Stimulated activated CD4-positive, alpha-beta T cell treated with anti-CD3 and anti-CD28 coated beads, Interleukin-2, amount 100 ng/mL, for 24 hours (primary cell): ENCODE measurements at regions not wholly inside any gene's neighbourhood (a gene's known extent, or its start where the extent isn't known, plus 50 kb on each side); places are given as distances from the start of the nearest gene placed in this dataset.

ENCODE experiments used
- DNase-seq, 2 donors: peaks; one replicate each; pipeline ENCODE4 v3.0.0-alpha.2; 2020

GRCh38 chr1:59034925-59035324, 251.1 kb upstream of the JUN start:
- no peak for DNase-seq

DNA sequence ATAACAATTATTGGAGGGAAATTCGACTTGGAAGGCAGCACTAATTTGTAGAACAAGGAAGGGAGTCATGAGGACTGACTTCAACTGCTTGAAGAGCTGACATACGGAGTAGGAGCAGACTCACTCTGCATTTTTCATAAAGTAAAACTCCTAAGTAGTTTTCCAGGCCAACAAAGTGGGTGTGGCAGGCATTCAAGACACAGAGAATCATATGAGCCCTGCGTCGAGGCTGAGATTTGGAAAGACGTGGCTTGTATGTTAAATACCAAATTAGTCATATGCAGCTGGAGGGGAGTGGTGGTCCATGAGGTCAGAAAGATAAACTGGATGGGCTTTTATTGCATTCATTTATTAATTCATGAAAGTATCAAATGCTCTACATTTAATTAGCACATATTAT, 255.7 kb upstream of the JUN start:
- DNase-seq: no peak

- no peak for DNase-seq
Observed at GRCh38 chr1:59040486-59040885, 256.4 kb upstream of the FGGY start.

- no peak for DNase-seq
Observed at GRCh38 chr1:59041646-59042277, 255.1 kb upstream of the FGGY start.

GRCh38 chr1:59043796-59044195, 253.1 kb upstream of the FGGY start:
- no peak for DNase-seq

GRCh38 chr1:59044535-59045121, 252.3 kb upstream of the FGGY start:
- no peak for DNase-seq

DNA sequence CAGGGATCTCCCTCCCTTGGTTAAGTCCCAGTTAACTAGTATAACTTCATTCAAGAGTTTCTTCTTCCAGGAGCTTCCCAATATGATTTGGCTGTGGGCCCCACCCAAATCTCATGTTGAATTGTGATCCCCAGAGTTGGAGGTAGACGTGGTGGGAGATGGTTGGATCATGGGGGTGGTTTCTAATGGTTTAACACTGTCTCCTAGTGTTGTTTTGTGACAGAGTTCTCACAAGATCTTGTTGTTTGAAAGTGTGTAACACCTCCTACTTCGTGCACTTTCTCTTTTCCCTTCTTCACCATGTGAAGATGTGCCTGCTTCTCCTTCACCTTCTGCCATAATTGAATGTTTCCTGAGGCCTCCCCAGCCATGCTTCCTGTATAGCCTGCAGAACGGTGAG, 251.8 kb upstream of the FGGY start:
- no peak for DNase-seq

DNA sequence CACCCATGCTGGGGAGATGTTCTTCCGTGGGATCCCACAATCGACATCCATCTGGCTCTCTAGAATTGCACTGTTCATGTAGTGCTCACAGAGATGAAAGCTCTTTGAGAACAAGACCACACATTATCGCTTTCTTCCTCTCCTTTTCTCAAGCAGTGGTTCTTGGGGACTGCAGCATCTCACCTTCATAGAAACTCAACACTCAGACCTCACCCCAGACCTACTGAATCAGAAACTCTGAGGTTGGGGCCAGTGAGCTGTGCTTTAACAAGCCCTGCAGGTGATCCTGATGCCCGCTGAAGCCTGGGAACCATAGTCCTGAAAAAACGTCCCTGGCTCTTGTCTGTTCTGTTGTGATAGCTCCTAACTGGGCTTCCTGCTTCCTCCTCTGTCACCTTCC, 251.3 kb upstream of the FGGY start:
- no peak for DNase-seq

- no peak for DNase-seq
Observed at GRCh38 chr1:59046134-59046533, 250.8 kb upstream of the FGGY start.

GRCh38 chr1:59046730-59047157, 250.2 kb upstream of the FGGY start:
- DNase-seq: peak; percentile 22 to 28

- no peak for DNase-seq
Observed at GRCh38 chr1:59051007-59051406, 245.9 kb upstream of the FGGY start.

DNA sequence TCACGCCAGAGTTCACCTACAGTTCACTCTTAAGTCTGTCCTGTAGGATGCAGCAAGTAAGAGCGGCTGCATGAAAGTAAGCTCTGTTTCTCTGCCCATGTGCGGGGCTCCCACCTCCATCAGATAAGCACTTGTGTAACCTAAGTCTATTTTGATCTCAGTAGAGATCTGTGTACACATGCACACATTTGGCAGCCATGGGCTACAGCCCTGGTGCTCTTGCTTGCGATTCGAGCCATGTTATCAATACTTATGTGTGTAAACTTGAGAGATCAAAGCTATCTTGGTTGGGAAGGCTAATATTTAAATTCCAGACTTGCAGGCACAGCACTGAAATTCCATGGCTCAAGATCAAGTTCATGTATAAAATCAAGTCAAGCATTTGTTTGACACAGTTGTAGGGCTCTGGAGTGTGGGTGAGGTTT, 244.7 kb upstream of the FGGY start:
- no peak for DNase-seq

DNA sequence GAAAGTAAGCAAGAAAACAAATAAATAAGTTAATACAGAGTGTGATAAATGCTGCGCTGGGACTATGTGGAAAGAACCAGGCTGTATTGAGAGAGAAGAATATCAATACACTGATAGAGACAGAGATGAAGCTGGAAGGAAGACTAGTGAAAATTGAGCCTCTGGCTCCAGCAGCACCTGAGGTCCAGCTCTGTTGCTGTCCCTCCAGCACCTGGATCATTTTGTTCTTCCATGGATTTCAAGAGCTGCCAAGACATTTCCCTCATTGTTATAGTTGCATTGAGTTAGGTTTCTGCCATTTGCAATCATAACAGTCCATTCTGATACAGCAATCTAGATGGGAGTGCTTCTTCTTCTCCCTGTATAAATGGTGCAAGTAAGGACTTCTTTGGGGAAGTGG, 242.7 kb upstream of the FGGY start:
- DNase-seq: no peak

DNA sequence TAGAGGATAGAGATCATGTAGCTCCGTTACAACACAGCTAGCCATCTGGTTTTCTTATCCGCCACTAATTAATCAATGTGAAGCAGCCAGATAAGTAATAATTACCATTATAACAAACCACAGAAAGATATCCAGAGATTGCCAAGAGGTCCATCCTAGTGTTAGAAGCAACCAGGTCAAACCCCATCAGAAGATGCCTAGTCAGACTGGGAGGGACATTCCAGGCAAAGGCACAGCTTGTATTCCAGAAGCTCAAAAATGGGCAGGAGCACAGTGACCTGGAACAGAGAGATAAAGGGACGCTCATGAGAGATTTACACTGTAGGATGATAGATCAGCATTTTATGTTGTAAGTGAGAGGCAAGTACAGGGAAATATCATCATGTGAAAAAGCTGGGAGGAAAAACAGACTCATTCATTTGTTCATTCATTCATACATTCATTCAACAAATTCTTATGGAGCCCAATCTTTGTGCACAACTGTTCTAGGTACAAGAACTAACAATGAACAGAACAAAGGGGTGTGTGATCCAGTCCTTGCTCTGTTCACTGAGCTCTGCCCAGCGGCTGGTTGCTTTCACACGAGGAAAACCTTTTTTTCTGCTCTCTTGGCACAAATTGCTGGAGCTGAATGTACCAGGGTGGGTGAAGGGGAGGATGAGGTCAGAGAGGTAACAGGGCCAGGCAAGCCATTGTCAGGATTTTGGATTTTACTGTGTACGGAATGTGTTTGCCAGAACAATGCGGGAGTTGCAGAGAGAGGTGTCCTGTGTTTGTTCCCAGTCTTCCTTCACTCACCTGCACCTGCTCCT, 240.8 kb upstream of the FGGY start:
- DNase-seq: no peak

DNA sequence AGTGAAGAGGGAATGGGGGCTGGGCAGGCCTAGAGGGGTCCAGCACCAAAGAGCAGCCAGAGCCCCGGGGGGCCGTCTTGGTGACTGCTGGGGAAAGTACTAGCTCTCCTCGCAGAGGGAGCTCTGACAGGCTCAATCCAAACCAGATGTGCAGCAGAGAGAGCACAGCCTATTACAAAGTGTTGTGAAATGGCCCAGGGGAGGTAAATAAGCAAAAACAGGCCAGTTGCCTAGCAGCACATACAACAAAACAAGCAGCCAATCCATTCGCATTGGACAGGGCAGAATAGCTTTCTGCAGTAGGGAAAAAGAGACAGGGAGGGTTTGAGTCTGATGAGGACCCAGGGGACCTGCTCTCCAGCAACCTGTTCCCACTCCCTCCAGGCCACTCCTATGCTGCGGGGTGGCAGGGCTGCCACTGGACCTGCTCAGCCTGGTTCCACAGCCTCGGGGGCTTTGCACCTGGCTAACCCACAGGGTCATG, 239.6 kb upstream of the FGGY start:
- no peak for DNase-seq

DNA sequence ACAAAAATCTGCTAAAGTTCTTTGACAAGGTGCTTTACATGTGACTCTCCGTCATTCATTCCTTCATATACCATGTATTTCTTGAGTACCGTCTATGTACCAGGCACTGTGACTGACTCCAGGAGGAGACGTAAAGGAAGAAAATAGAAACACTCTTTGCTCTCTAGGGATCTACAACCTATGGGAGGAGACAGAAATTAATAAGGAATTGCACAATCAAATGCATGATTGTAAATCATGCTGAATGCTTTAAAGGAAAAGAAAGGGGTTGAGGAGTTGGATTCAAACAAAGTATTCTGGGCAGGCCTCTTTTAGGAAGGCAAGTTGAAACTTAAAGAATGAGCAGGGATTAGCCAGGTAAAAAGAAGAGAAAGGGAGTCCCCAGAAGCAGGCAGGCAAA, 239.1 kb upstream of the FGGY start:
- DNase-seq: no peak

GRCh38 chr1:59058665-59059439, 238.0 kb upstream of the FGGY start:
- no peak for DNase-seq

DNA sequence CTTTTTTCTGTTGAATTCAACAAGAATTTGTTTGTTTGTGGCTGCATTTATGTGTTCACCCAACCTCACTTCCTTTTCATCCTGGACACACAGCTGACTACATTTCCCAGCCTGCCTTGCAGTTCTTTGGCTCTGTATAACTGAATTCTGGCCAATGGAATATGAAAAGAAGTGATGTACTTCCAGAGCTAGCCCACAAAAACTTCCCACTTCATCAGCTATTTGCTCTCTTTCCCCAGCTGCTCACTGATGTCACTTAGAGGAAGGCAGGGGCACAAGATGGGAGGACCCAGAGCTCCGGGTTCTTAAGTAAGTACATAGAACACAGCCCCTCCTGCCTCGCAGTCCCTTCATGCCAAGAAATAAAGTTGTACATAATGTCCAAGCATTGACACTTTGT, 235.0 kb upstream of the FGGY start:
- DNase-seq: no peak

DNA sequence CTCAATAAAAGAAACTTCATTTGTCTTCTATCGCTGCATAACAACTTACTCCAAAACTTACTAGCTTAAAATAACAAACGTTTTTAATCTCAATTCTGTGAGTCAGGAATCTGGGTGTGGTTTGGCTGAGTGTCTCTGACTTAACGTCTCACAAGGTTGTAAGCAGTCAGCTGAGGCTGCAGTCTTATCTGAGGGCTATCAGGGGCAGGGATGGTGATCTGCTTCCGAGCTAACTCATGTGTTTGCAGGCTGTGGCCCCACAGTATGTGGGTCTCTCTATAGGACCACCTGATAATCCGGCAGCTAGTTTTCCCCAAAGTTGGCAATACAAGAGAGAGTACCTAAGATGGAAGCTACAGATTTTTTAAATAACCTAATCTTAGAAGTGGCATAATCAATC, 234.2 kb upstream of the FGGY start:
- DNase-seq: no peak

- DNase-seq: no peak
Observed at GRCh38 chr1:59063501-59063900, 233.4 kb upstream of the FGGY start.

GRCh38 chr1:59064592-59064991, 232.3 kb upstream of the FGGY start:
- DNase-seq: no peak

- no peak for DNase-seq
Observed at GRCh38 chr1:59066236-59066635, 230.7 kb upstream of the FGGY start.

- no peak for DNase-seq
Observed at GRCh38 chr1:59070610-59071009, 226.3 kb upstream of the FGGY start.
